Chondrocyte (in vitro differentiated cells): ENCODE measurements at regions not wholly inside any gene's neighbourhood (a gene's known extent, or its start where the extent isn't known, plus 50 kb on each side); places are given as distances from the start of the nearest gene placed in this dataset.

Source experiments
- DNase-seq: peaks from one replicate; pipeline ENCODE4 v3.0.0; 2021; ENCODE audit warnings: mixed read lengths, low spot score
- H3K27ac Mint-ChIP-seq: one replicate; pipeline ENCODE4 v1.8.0; 2021; ENCODE audit warnings: mild to moderate bottlenecking, moderate library complexity, mixed read lengths; ENCODE audit not compliant: unreplicated experiment
- H3K27me3 Mint-ChIP-seq: 2 replicates; pipeline ENCODE4 v1.8.0; 2021; ENCODE audit warnings: low read depth, mixed read lengths
- H3K36me3 Mint-ChIP-seq: 2 replicates; pipeline ENCODE4 v1.8.0; 2021; ENCODE audit warnings: low read depth, mixed read lengths
- H3K4me1 Mint-ChIP-seq: 2 replicates; pipeline ENCODE4 v1.8.0; 2021; ENCODE audit warnings: low read depth, mild to moderate bottlenecking, mixed read lengths
- H3K4me3 Mint-ChIP-seq: one replicate; pipeline ENCODE4 v1.8.0; 2021; ENCODE audit warnings: mild to moderate bottlenecking, moderate library complexity, mixed read lengths; ENCODE audit not compliant: unreplicated experiment
- H3K9me3 Mint-ChIP-seq: 2 replicates; pipeline ENCODE4 v1.8.0; 2021; ENCODE audit warnings: low read depth, mixed read lengths
- CTCF ChIP-seq: fragments of 200-600 bp; sonication (generic); IDR thresholded peaks from 2 replicates; pipeline ENCODE4 v1.5.0; 2021; ENCODE audit warnings: antibody characterized with exemption, mild to moderate bottlenecking, moderate library complexity

GRCh38 chr3:182233405-182233804, 521.7 kb downstream of the SOX2 start:
- Mint-ChIP-seq H3K4me1 (no peaks in the 10 kb centered on the region), H3K9me3 (no peaks in the 10 kb centered on the region), H3K27me3 (peaks cover 1% of the 10 kb centered on the region), H3K27ac (no peak overlapping the region), H3K4me3 (no peak overlapping the region), H3K36me3 (no peaks in the 10 kb centered on the region)
- no peak for TF ChIP-seq CTCF
- no peak for DNase-seq

- no peaks in the 10 kb centered on the region for H3K4me1 Mint-ChIP-seq
- no peaks in the 10 kb centered on the region for H3K36me3 Mint-ChIP-seq
- H3K27ac Mint-ChIP-seq: no peak overlapping the region
- no peak overlapping the region for H3K4me3 Mint-ChIP-seq
- no peaks in the 10 kb centered on the region for H3K9me3 Mint-ChIP-seq
- TF ChIP-seq CTCF: no peak
- DNase-seq: no peak
- peaks cover 1% of the 10 kb centered on the region for H3K27me3 Mint-ChIP-seq
Measured at GRCh38 chr3:182233957-182234356, 522.2 kb downstream of the SOX2 start.

GRCh38 chr3:182234881-182235280, 523.2 kb downstream of the SOX2 start:
- H3K27ac Mint-ChIP-seq: no peak overlapping the region
- H3K4me1 Mint-ChIP-seq: no peaks in the 10 kb centered on the region
- H3K4me3 Mint-ChIP-seq: no peak overlapping the region
- DNase-seq: no peak
- H3K9me3 Mint-ChIP-seq: no peaks in the 10 kb centered on the region
- no peak for TF ChIP-seq CTCF
- H3K36me3 Mint-ChIP-seq: no peaks in the 10 kb centered on the region
- H3K27me3 Mint-ChIP-seq: peaks cover 1% of the 10 kb centered on the region

- no peak for DNase-seq
- Mint-ChIP-seq H3K4me3 (no peak overlapping the region), H3K9me3 (no peaks in the 10 kb centered on the region), H3K27me3 (peaks cover 1% of the 10 kb centered on the region), H3K4me1 (no peaks in the 10 kb centered on the region), H3K36me3 (no peaks in the 10 kb centered on the region), H3K27ac (no peak overlapping the region)
- no peak for TF ChIP-seq CTCF
Measured at GRCh38 chr3:182235504-182235903, 523.8 kb downstream of the SOX2 start.

GRCh38 chr3:182238126-182238525, 526.4 kb downstream of the SOX2 start:
- no peak for TF ChIP-seq CTCF
- H3K36me3 Mint-ChIP-seq: no peaks in the 10 kb centered on the region
- H3K9me3 Mint-ChIP-seq: no peaks in the 10 kb centered on the region
- H3K27ac Mint-ChIP-seq: no peak overlapping the region
- no peaks in the 10 kb centered on the region for H3K4me1 Mint-ChIP-seq
- DNase-seq: no peak
- H3K27me3 Mint-ChIP-seq: peaks cover 1% of the 10 kb centered on the region
- no peak overlapping the region for H3K4me3 Mint-ChIP-seq
